ENCODE measurements at regions not wholly inside any gene's neighbourhood (a gene's known extent, or its start where the extent isn't known, plus 50 kb on each side); places are given as distances from the start of the nearest gene placed in this dataset.
"Not testable (repeated sequence)": the region's sequence is repeated elsewhere in the genome, so short reads cannot be mapped to it uniquely, and the experiment has no call there.

DNA sequence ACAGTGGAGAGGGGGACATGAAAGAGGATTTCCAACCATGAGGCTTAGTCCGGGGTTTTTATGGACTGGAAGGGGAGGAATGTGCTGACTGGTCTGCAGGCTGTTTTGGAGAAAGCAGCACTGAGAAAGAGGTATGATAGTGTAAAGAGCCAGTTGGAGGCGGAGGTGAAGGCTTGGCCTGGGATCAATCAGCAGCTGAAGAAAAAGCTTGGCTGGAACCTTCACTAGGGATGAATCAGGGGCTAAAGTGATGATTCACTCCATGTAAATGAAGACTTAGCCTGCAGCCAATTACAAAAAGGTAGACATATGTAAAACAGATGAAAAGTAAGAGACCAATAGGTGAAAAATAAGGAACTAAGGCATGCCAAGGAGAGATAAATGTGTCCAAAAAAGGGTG is 1382.6 kb downstream of the GATA3 start:
- TF ChIP-seq, protein P1, sequence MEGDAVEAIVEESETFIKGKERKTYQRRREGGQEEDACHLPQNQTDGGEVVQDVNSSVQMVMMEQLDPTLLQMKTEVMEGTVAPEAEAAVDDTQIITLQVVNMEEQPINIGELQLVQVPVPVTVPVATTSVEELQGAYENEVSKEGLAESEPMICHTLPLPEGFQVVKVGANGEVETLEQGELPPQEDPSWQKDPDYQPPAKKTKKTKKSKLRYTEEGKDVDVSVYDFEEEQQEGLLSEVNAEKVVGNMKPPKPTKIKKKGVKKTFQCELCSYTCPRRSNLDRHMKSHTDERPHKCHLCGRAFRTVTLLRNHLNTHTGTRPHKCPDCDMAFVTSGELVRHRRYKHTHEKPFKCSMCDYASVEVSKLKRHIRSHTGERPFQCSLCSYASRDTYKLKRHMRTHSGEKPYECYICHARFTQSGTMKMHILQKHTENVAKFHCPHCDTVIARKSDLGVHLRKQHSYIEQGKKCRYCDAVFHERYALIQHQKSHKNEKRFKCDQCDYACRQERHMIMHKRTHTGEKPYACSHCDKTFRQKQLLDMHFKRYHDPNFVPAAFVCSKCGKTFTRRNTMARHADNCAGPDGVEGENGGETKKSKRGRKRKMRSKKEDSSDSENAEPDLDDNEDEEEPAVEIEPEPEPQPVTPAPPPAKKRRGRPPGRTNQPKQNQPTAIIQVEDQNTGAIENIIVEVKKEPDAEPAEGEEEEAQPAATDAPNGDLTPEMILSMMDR (IDR thresholded peaks at IDR 0.05) = no peak
- DNase-seq (no peak), ATAC-seq (no peak)
- Histone ChIP-seq H3K9me3 (no peaks in the 10 kb centered on the region), H3K27ac (no peak overlapping the region), H3K4me3 (no peak overlapping the region), H3K4me1 (no peaks in the 10 kb centered on the region), H3K36me3 (no peaks in the 10 kb centered on the region), H3K27me3 (ENCODE audit: low read depth) (no peaks in the 10 kb centered on the region)
- intact Hi-C loops (cut with DNase I) = no loop called here

DNA sequence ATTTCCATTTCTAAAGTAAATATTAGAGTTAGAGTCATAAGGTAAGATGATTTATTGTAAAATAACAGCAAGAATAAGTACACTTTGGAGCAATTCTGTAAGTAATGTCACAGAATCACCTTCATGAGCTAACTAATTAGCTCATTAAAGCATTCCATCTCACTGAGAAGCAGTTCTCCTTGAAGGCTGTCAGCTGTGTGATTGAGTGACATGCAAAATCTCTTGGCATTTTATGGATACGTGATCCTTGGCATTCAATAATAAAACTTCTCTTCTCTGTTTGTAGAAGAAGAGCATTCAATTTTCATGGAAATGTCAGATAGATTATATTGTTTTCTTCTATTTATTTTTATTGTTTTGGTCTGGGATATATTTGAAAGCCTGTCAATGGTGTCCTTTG is 1389.3 kb downstream of the GATA3 start:
- TF ChIP-seq, protein P1 (IDR thresholded peaks at IDR 0.05) = no peak
- ATAC-seq (no peak), DNase-seq (no peak)
- H3K36me3 ChIP-seq = no peaks in the 10 kb centered on the region
- no peaks in the 10 kb centered on the region for H3K9me3 ChIP-seq
- H3K4me1 ChIP-seq = no peaks in the 10 kb centered on the region
- intact Hi-C loops (cut with DNase I) = no loop called here
- no peaks in the 10 kb centered on the region for H3K27me3 ChIP-seq (ENCODE audit: low read depth)
- no peak overlapping the region for H3K27ac ChIP-seq
- H3K4me3 ChIP-seq = no peak overlapping the region

DNA sequence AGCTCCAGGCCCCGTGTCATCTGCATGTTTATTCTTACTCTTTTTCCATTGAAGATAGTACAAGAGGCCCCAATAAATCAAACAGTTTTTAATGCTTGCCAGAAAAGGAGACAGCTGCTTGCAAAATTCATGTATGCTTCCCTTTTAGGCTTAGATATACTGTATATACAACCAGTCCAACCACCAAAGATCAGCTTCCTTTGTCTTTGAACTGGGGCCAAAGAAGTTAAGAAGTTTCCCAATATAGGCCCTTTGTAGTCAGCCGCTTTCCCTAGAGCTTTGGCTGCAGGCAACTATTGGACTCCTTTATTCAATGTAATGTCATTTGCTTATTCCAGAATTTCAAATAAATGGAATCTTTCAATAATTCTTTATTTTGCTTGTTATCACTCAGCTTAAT is 1395.0 kb downstream of the GATA3 start:
- Histone ChIP-seq H3K36me3 (no peaks in the 10 kb centered on the region), H3K4me1 (no peaks in the 10 kb centered on the region), H3K27ac (no peak overlapping the region), H3K27me3 (ENCODE audit: low read depth) (no peaks in the 10 kb centered on the region), H3K9me3 (peaks cover 9% of the 10 kb centered on the region), H3K4me3 (no peak overlapping the region)
- DNase-seq = no peak
- TF ChIP-seq, protein P1 (IDR thresholded peaks at IDR 0.05) = no peak
- intact Hi-C loops (cut with DNase I) = no loop called here
- no peak for ATAC-seq

DNA sequence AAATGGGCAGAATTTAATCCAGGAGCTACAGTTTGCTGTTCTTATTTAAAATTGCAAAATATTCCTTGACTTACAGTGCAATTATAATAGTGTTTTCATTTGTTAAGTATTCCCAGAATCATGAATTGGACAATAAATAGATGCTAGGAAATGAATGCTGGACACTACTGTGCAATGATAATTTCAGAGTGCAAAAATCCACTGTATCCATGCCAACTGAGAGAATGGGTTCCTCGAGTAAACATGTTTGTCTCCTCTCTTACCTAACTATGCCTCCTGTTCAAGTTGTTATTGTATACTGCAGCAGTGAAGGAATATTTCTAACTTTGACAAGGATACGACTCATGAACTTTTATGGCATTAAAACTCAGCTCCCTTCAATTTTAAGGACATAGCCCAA is 1396.3 kb downstream of the GATA3 start:
- no peaks in the 10 kb centered on the region for H3K27me3 ChIP-seq (ENCODE audit: low read depth)
- intact Hi-C loops (cut with DNase I) = no loop called here
- no peak for DNase-seq
- no peak for ATAC-seq
- H3K4me3 ChIP-seq = no peak overlapping the region
- peaks cover 12% of the 10 kb centered on the region for H3K9me3 ChIP-seq
- no peak overlapping the region for H3K27ac ChIP-seq
- TF ChIP-seq, protein P1 (IDR thresholded peaks at IDR 0.05) = no peak
- H3K4me1 ChIP-seq = no peaks in the 10 kb centered on the region
- H3K36me3 ChIP-seq = no peaks in the 10 kb centered on the region

DNA sequence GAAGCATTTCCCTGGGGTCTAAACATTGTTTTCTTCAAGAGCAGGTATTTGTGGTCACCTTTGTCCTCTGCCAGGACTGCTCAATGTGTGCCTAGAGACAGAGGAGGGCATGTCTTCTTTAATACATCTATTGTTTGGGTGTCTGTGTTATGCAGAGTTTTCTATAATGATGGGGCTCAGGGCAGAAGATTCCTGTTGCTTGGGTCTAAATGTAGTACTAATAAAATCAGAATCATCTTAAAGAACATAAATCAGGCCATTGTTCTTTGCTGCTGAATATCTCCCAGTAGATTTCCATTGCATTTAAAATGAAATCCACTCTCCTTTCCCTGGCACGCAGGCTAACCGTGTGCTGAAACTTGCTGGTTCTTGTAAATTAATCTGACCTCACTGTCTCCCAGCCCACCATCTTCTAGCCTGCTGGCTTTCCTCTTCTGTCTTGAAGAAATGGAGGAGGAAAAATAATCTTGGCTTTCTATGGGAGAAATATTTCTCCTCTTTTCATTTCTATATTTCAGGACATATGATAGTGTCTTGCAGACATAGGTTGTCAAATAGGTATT is 1396.8 kb downstream of the GATA3 start:
- H3K4me3 ChIP-seq = no peak overlapping the region
- no peaks in the 10 kb centered on the region for H3K27me3 ChIP-seq (ENCODE audit: low read depth)
- H3K9me3 ChIP-seq = peaks cover 12% of the 10 kb centered on the region
- DNase-seq = no peak
- TF ChIP-seq, protein P1 (IDR thresholded peaks at IDR 0.05) = no peak
- no peaks in the 10 kb centered on the region for H3K4me1 ChIP-seq
- no peaks in the 10 kb centered on the region for H3K36me3 ChIP-seq
- ATAC-seq = no peak
- intact Hi-C loops (cut with DNase I) = no loop called here
- no peak overlapping the region for H3K27ac ChIP-seq

DNA sequence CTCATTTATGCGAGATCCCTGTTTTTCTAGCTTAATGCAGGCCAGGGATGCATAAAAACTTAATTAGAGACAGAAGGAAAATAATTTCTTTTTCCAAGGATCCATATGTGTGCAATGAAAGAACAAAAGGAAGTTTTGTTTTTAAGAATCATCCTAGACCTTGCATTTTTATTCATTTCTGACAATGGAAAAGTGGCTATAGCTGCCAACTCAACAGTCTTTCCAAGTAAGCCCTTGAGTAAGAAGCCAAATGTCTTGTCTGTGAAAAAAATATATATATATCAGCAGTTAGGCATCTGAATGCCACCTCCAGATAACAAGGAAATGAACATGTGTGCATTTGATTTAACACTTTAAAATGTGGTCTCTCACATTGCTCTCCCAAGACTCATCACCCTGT is 1397.6 kb downstream of the GATA3 start:
- Histone ChIP-seq H3K4me3 (no peak overlapping the region), H3K9me3 (peaks cover 12% of the 10 kb centered on the region), H3K4me1 (no peaks in the 10 kb centered on the region), H3K36me3 (no peaks in the 10 kb centered on the region), H3K27me3 (ENCODE audit: low read depth) (no peaks in the 10 kb centered on the region), H3K27ac (no peak overlapping the region)
- ATAC-seq (no peak), DNase-seq (no peak)
- intact Hi-C loops (cut with DNase I) = no loop called here
- TF ChIP-seq, protein P1 (IDR thresholded peaks at IDR 0.05) = no peak

DNA sequence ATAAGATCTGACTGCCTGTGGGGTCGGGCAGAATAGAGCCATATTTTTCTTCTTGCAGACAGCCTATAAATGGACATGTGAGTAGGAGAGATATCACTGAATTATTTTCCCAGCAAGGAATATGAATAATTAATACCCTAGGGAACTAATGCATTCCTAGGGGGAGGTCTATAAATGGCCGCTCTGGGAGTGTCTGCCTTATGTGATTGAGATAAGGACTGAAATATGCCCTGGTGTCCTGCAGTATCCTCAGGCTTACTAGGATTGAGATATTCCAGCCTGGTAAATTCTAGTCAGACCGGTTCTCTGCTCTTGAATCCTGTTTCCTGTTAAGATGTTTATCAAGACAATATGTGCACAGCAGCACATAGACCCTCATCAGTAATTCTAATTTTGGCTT is 1399.4 kb downstream of the GATA3 start:
- peaks cover 12% of the 10 kb centered on the region for H3K9me3 ChIP-seq
- H3K27me3 ChIP-seq (ENCODE audit: low read depth); H3K27ac ChIP-seq; DNase-seq; intact Hi-C loops (cut with DNase I); ATAC-seq; H3K36me3 ChIP-seq; H3K4me3 ChIP-seq; H3K4me1 ChIP-seq: not testable (repeated sequence)
